Trophoblast cell (in vitro differentiated cells and primary cell): ENCODE measurements at regions not wholly inside any gene's neighbourhood (a gene's known extent, or its start where the extent isn't known, plus 50 kb on each side); places are given as distances from the start of the nearest gene placed in this dataset.

ENCODE experiments used
- DNase-seq, 2 donors: peaks; one replicate each; pipeline ENCODE4 v3.0.0-alpha.2; 2016
- H2AFZ ChIP-seq: 2 replicates; pipeline ENCODE4 v1.6.1; 2013; ENCODE audit warnings: low read length, moderate library complexity, mild to moderate bottlenecking; ENCODE audit not compliant: insufficient read depth, poor library complexity
- H2AK5ac ChIP-seq: 2 replicates; pipeline ENCODE4 v1.6.1; 2013; ENCODE audit warnings: mild to moderate bottlenecking, low read length
- H2BK120ac ChIP-seq: 2 replicates; pipeline ENCODE4 v1.6.1; 2013; ENCODE audit warnings: low read length, mild to moderate bottlenecking, moderate library complexity; ENCODE audit not compliant: insufficient read depth, poor library complexity
- H2BK12ac ChIP-seq: 2 replicates; pipeline ENCODE4 v1.6.1; 2013; ENCODE audit warnings: mild to moderate bottlenecking, low read length, moderate library complexity
- H2BK5ac ChIP-seq: 2 replicates; pipeline ENCODE4 v1.6.1; 2013; ENCODE audit warnings: low read length, low read depth, moderate library complexity, mild to moderate bottlenecking; ENCODE audit not compliant: poor library complexity
- H3K14ac ChIP-seq: 2 replicates; pipeline ENCODE4 v1.6.1; 2013; ENCODE audit warnings: mild to moderate bottlenecking, low read length
- H3K18ac ChIP-seq: 2 replicates; pipeline ENCODE4 v1.6.1; 2013; ENCODE audit warnings: mild to moderate bottlenecking, low read length
- H3K23ac ChIP-seq: 2 replicates; pipeline ENCODE4 v1.6.1; 2013; ENCODE audit warnings: low read length
- H3K27ac ChIP-seq: 2 replicates; pipeline ENCODE4 v1.5.1; 2013; ENCODE audit warnings: low read depth, mild to moderate bottlenecking, inconsistent platforms, low read length, moderate library complexity
- H3K27me3 ChIP-seq: 2 replicates; pipeline ENCODE4 v1.6.1; 2013; ENCODE audit warnings: inconsistent platforms, mild to moderate bottlenecking, low read length, moderate library complexity; ENCODE audit not compliant: insufficient read depth
- H3K36me3 ChIP-seq, 2 experiments: 1 replicate in 1 of 2; 2 replicates in 1 of 2; pipeline ENCODE4 v1.6.1; 2013; ENCODE audit warnings: low read length in 2 of 2, mild to moderate bottlenecking in 2 of 2, moderate library complexity in 1 of 2; ENCODE audit not compliant: insufficient read depth in 2 of 2, control insufficient read depth in 1 of 2
- H3K4ac ChIP-seq: 2 replicates; pipeline ENCODE4 v1.6.1; 2013; ENCODE audit warnings: low read depth, mild to moderate bottlenecking, low read length, moderate library complexity
- H3K4me1 ChIP-seq, 2 experiments: 1 replicate in 1 of 2; 2 replicates in 1 of 2; pipeline ENCODE4 v1.6.1; 2013; ENCODE audit warnings: low read length in 2 of 2, mild to moderate bottlenecking in 2 of 2, moderate library complexity in 1 of 2; ENCODE audit not compliant: insufficient read depth in 2 of 2, control insufficient read depth in 1 of 2
- H3K4me2 ChIP-seq: 2 replicates; pipeline ENCODE4 v1.6.1; 2013; ENCODE audit warnings: inconsistent platforms, mild to moderate bottlenecking, low read length, moderate library complexity
- H3K4me3 ChIP-seq: 2 replicates; pipeline ENCODE4 v1.5.1; 2013; ENCODE audit warnings: mild to moderate bottlenecking, low read depth, low read length, inconsistent platforms
- H3K79me1 ChIP-seq: one replicate; pipeline ENCODE4 v1.6.1; 2013; ENCODE audit warnings: low read length
- H3K79me2 ChIP-seq: 2 replicates; pipeline ENCODE4 v1.6.1; 2013; ENCODE audit warnings: low read length, mild to moderate bottlenecking; ENCODE audit not compliant: control insufficient read depth, insufficient read depth, poor library complexity
- H3K9ac ChIP-seq: 2 replicates; pipeline ENCODE4 v1.6.1; 2013; ENCODE audit warnings: mild to moderate bottlenecking, low read length
- H3K9me3 ChIP-seq: 2 replicates; pipeline ENCODE4 v1.6.1; 2013; ENCODE audit warnings: low read depth, mild to moderate bottlenecking, control low read depth, inconsistent platforms, low read length; ENCODE audit not compliant: insufficient read depth
- H4K12ac ChIP-seq: 2 replicates; pipeline ENCODE4 v1.6.1; 2013; ENCODE audit warnings: low read depth, mild to moderate bottlenecking, low read length, moderate library complexity
- H4K8ac ChIP-seq: 2 replicates; pipeline ENCODE4 v1.6.1; 2013; ENCODE audit warnings: low read depth, mild to moderate bottlenecking, low read length, moderate library complexity
- H4K91ac ChIP-seq: one replicate; pipeline ENCODE4 v1.6.1; 2013; ENCODE audit warnings: low read depth, mild to moderate bottlenecking, low read length, moderate library complexity
- WGBS: extraction: QIAGEN DNeasy Blood & Tissue Kit; methylation state at CpG from one replicate; pipeline ENCODE4 v1.1.7; 2013; ENCODE audit warnings: missing lambda C conversion rate; ENCODE audit not compliant: insufficient read length, insufficient coverage; ENCODE audit errors: extremely low coverage; 5-methylcytosine and 5-hydroxymethylcytosine counted together

- Histone ChIP-seq H3K79me2 (no peaks in the 10 kb centered on the region), H3K4me3 (no peak overlapping the region), H3K4ac (no peak overlapping the region), H4K12ac (no peak overlapping the region), H2BK5ac (no peak overlapping the region), H3K9me3 (no peaks in the 10 kb centered on the region), H3K4me1 (peaks cover 0 to 5% of the 10 kb centered on the region in 2 experiments), H3K23ac (no peak overlapping the region), H3K36me3 (no peaks in the 10 kb centered on the region), H4K91ac (no peak overlapping the region), H4K8ac (no peak overlapping the region), H3K27ac (no peak overlapping the region), H3K9ac (no peak overlapping the region), H2BK12ac (no peak overlapping the region), H2AFZ (no peak overlapping the region), H2BK120ac (no peak overlapping the region), H3K4me2 (no peak overlapping the region), H2AK5ac (no peak overlapping the region), H3K27me3 (no peaks in the 10 kb centered on the region), H3K79me1 (peaks cover 2% of the 10 kb centered on the region), H3K14ac (no peak overlapping the region), H3K18ac (no peak overlapping the region)
- no peak for DNase-seq
- no CpG with 5 or more reads among the region's 4 CpGs for WGBS
These were observed 370.0 kb downstream of the PSAT1 start for GRCh38 chr9:78666818-78667414.

GRCh38 chr9:78668148-78668832, 371.4 kb downstream of the PSAT1 start:
- WGBS: no CpG with 5 or more reads among the region's 4 CpGs
- H4K91ac ChIP-seq: peak overlapping the region; percentile 69
- H4K8ac ChIP-seq: peak overlapping the region; percentile 61
- no peak overlapping the region for H3K9ac ChIP-seq
- H3K27me3 ChIP-seq: no peaks in the 10 kb centered on the region
- H3K14ac ChIP-seq: peak overlapping the region; percentile 59
- no peaks in the 10 kb centered on the region for H3K79me2 ChIP-seq
- peak overlapping the region; percentile 39 for H3K4ac ChIP-seq
- peak overlapping the region; percentile 74 for H2BK5ac ChIP-seq
- no peaks in the 10 kb centered on the region for H3K36me3 ChIP-seq
- peak in 1 of 2 donors; percentile 65 for DNase-seq
- peak overlapping the region; percentile 63 for H3K18ac ChIP-seq
- H3K4me2 ChIP-seq: no peak overlapping the region
- peak overlapping the region; percentile 24 for H3K27ac ChIP-seq
- H3K9me3 ChIP-seq: no peaks in the 10 kb centered on the region
- H3K4me3 ChIP-seq: no peak overlapping the region
- H4K12ac ChIP-seq: no peak overlapping the region
- H3K79me1 ChIP-seq: peaks cover 2% of the 10 kb centered on the region
- H3K4me1 ChIP-seq: peaks cover 0 to 5% of the 10 kb centered on the region in 2 experiments
- H2AK5ac ChIP-seq: peak overlapping the region; percentile 7
- no peak overlapping the region for H3K23ac ChIP-seq
- H2AFZ ChIP-seq: peak overlapping the region; percentile 23
- H2BK12ac ChIP-seq: peak overlapping the region; percentile 14
- H2BK120ac ChIP-seq: peak overlapping the region; percentile 72

GRCh38 chr9:78669591-78669990, 372.7 kb downstream of the PSAT1 start:
- no peaks in the 10 kb centered on the region for H3K79me2 ChIP-seq
- H3K79me1 ChIP-seq: peaks cover 2% of the 10 kb centered on the region
- H4K12ac ChIP-seq: no peak overlapping the region
- no peak overlapping the region for H3K27ac ChIP-seq
- H2BK120ac ChIP-seq: no peak overlapping the region
- no peak overlapping the region for H2BK12ac ChIP-seq
- no peak overlapping the region for H3K23ac ChIP-seq
- H3K4me2 ChIP-seq: no peak overlapping the region
- H3K4me1 ChIP-seq: peaks cover 0 to 5% of the 10 kb centered on the region in 2 experiments
- H4K91ac ChIP-seq: no peak overlapping the region
- no peaks in the 10 kb centered on the region for H3K27me3 ChIP-seq
- no peak overlapping the region for H2AK5ac ChIP-seq
- no peak overlapping the region for H2AFZ ChIP-seq
- H3K4ac ChIP-seq: no peak overlapping the region
- no peaks in the 10 kb centered on the region for H3K36me3 ChIP-seq
- no peak overlapping the region for H3K4me3 ChIP-seq
- H3K9ac ChIP-seq: no peak overlapping the region
- WGBS: no CpG with 5 or more reads among the region's 7 CpGs
- no peak overlapping the region for H2BK5ac ChIP-seq
- no peaks in the 10 kb centered on the region for H3K9me3 ChIP-seq
- H3K14ac ChIP-seq: no peak overlapping the region
- no peak overlapping the region for H3K18ac ChIP-seq
- no peak for DNase-seq
- H4K8ac ChIP-seq: no peak overlapping the region

GRCh38 chr9:78671785-78672184, 374.9 kb downstream of the PSAT1 start:
- no CpG with 5 or more reads among the region's 3 CpGs for WGBS
- H3K14ac ChIP-seq: no peak overlapping the region
- no peak overlapping the region for H4K91ac ChIP-seq
- H3K4me2 ChIP-seq: no peak overlapping the region
- no peak overlapping the region for H2BK120ac ChIP-seq
- H3K27ac ChIP-seq: no peak overlapping the region
- peak in 1 of 2 donors; percentile 6 for DNase-seq
- H3K4ac ChIP-seq: no peak overlapping the region
- no peak overlapping the region for H2BK12ac ChIP-seq
- H3K4me3 ChIP-seq: no peak overlapping the region
- H3K9me3 ChIP-seq: no peaks in the 10 kb centered on the region
- no peak overlapping the region for H2AFZ ChIP-seq
- no peaks in the 10 kb centered on the region for H3K36me3 ChIP-seq
- H2AK5ac ChIP-seq: no peak overlapping the region
- no peaks in the 10 kb centered on the region for H3K79me2 ChIP-seq
- H3K4me1 ChIP-seq: peaks cover 0 to 6% of the 10 kb centered on the region in 2 experiments
- H3K9ac ChIP-seq: no peak overlapping the region
- no peak overlapping the region for H4K8ac ChIP-seq
- no peak overlapping the region for H3K18ac ChIP-seq
- no peaks in the 10 kb centered on the region for H3K27me3 ChIP-seq
- H3K23ac ChIP-seq: no peak overlapping the region
- no peak overlapping the region for H4K12ac ChIP-seq
- peaks cover 2% of the 10 kb centered on the region for H3K79me1 ChIP-seq
- H2BK5ac ChIP-seq: no peak overlapping the region
